Thoracic aorta (tissue), 2 donors: ENCODE measurements at regions not wholly inside any gene's neighbourhood (a gene's known extent, or its start where the extent isn't known, plus 50 kb on each side); places are given as distances from the start of the nearest gene placed in this dataset.

Source experiments
- ATAC-seq: fragments of 150-250 bp; one replicate; pipeline ENCODE4 v1.8.0; 2017; ENCODE audit warnings: low read depth; ENCODE audit not compliant: insufficient number of reproducible peaks, low FRiP score
- DNase-seq: peaks from one replicate; pipeline ENCODE4 v3.0.0-alpha.2; 2020; ENCODE audit warnings: low spot score
- H3K27ac ChIP-seq, 2 donors: fragments of 200-600 bp; sonication (generic); 1 replicate in 1 of 2; 2 replicates in 1 of 2; pipeline ENCODE4 v1.5.1; 2016; ENCODE audit warnings: mild to moderate bottlenecking in 2 of 2, moderate library complexity in 2 of 2
- H3K27me3 ChIP-seq: fragments of 200-600 bp; sonication (generic); replicated peaks from 2 replicates; pipeline ENCODE4 v1.6.0; 2016; ENCODE audit warnings: mild to moderate bottlenecking; ENCODE audit not compliant: insufficient read depth
- H3K36me3 ChIP-seq: fragments of 200-600 bp; sonication (generic); one replicate; pipeline ENCODE4 v1.5.1; 2016
- H3K4me1 ChIP-seq, 2 donors: fragments of 200-600 bp; sonication (generic); 1 replicate in 1 of 2; 2 replicates in 1 of 2; pipeline versions ENCODE4 v1.5.1 to v1.6.0; 2016; ENCODE audit warnings: low read depth in 2 of 2, mild to moderate bottlenecking in 1 of 2; ENCODE audit not compliant: control insufficient read depth in 1 of 2
- H3K4me3 ChIP-seq: fragments of 200-600 bp; sonication (generic); 2 replicates; pipeline ENCODE4 v1.5.1; 2016; ENCODE audit warnings: mild to moderate bottlenecking
- H3K9me3 ChIP-seq: fragments of 200-600 bp; sonication (generic); 2 replicates; pipeline ENCODE4 v1.5.1; 2016
- TF ChIP-seq, protein P1 (sequence below): fragments of 200-600 bp; sonication (generic); IDR thresholded peaks from one replicate; pipeline ENCODE4 v1.5.1; 2019; ENCODE audit warnings: antibody characterized with exemption

GRCh38 chr14:76930549-76930948 lies 98.0 kb downstream of the IRF2BPL start:
- Histone ChIP-seq H3K4me1 (peaks cover 19 to 28% of the 10 kb centered on the region in 2 donors), H3K9me3 (no peaks in the 10 kb centered on the region), H3K27ac (no peak overlapping the region), H3K27me3 (no peaks in the 10 kb centered on the region), H3K4me3 (no peak overlapping the region), H3K36me3 (no peaks in the 10 kb centered on the region)
- ATAC-seq (no peak), DNase-seq (no peak)
- TF ChIP-seq, protein P1, sequence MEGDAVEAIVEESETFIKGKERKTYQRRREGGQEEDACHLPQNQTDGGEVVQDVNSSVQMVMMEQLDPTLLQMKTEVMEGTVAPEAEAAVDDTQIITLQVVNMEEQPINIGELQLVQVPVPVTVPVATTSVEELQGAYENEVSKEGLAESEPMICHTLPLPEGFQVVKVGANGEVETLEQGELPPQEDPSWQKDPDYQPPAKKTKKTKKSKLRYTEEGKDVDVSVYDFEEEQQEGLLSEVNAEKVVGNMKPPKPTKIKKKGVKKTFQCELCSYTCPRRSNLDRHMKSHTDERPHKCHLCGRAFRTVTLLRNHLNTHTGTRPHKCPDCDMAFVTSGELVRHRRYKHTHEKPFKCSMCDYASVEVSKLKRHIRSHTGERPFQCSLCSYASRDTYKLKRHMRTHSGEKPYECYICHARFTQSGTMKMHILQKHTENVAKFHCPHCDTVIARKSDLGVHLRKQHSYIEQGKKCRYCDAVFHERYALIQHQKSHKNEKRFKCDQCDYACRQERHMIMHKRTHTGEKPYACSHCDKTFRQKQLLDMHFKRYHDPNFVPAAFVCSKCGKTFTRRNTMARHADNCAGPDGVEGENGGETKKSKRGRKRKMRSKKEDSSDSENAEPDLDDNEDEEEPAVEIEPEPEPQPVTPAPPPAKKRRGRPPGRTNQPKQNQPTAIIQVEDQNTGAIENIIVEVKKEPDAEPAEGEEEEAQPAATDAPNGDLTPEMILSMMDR: no peak

GRCh38 chr14:76929927-76930326 lies 98.6 kb downstream of the IRF2BPL start:
- Histone ChIP-seq H3K27ac (no peak overlapping the region), H3K36me3 (no peaks in the 10 kb centered on the region), H3K27me3 (no peaks in the 10 kb centered on the region), H3K4me1 (peaks cover 19 to 28% of the 10 kb centered on the region in 2 donors), H3K4me3 (no peak overlapping the region), H3K9me3 (no peaks in the 10 kb centered on the region)
- no peak for DNase-seq
- TF ChIP-seq, protein P1: no peak
- ATAC-seq: no peak

DNA sequence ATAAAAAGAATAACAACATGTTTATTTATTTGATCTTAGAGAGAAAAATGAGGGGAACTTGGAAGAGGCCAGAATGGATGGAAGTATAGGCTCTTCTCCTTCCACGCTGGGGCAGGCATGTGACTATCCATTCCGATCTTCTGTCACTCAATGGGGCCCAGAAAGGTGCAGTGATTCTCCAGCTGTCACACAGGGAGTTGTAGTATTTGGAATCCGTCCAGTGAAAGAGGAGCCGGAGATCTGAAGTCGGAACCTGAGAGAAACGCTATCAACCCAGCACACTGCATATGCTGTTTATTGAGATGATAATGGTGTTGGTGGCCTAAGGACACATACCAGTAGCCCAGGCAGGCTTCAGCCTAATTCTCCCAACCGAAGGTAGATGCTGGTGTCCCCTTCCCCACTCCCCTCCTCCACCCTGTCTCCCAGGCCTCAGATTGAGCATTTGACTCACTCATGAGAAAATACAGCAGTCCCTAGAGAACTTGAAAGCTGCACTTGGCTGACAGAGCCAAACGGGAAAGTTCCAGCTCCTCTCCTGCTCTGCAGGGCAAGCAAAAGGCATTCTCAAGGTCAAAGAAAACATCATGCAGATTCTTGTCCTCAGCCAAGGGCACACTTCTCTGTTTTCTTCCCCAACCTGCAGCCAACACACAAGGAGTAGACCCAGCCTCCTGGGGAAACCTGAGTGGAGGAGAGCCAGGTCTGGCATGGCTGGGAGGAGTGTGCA lies 100.4 kb downstream of the IRF2BPL start:
- DNase-seq: no peak
- ATAC-seq: peak; percentile 25
- Histone ChIP-seq H3K4me3 (no peak overlapping the region), H3K36me3 (no peaks in the 10 kb centered on the region), H3K9me3 (no peaks in the 10 kb centered on the region), H3K27me3 (no peaks in the 10 kb centered on the region), H3K27ac (no peak overlapping the region), H3K4me1 (peaks cover 19 to 28% of the 10 kb centered on the region in 2 donors)
- TF ChIP-seq, protein P1: no peak

DNA sequence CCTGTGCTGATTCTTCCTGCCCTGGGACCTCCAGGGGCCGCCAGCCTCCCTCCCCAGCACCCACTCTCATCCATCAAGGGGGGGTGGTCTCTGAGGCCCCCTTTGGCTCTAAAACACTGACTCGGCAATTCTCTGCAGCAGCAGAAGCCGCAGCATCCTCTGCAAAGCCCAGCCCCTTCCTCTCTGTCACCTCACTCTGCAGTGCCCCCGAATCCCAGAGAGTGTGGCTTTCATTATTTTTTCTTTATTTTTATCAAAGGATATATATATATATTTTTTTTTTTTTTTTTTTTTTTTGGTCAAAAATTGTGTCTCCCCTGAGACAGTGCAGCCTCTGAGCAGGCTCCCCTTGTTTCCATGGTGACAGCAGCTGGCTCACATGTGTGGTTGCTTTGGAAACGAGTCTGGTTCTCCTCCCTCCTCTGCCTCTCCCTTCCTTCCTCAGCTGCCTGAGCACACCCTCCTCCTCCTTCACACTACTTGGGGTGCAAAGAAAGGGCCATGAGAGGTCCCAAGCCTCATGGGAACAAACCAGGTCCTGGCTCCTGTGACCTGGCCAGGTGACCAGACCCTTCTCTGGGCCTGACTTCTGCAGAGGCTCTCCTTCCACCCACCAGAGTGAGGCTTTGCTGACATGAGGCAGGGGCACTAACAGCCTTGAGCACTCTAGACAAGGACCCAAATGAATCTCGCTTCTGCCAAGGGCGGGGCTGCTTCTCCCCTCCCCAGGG lies 100.5 kb downstream of the LRRC74A start:
- TF ChIP-seq, protein P1: no peak
- Histone ChIP-seq H3K27me3 (no peaks in the 10 kb centered on the region), H3K4me3 (no peak overlapping the region), H3K9me3 (no peaks in the 10 kb centered on the region), H3K4me1 (peaks cover 19 to 28% of the 10 kb centered on the region in 2 donors), H3K36me3 (no peaks in the 10 kb centered on the region), H3K27ac (no peak overlapping the region)
- DNase-seq (no peak), ATAC-seq (no peak)

- no peak for ATAC-seq
- Histone ChIP-seq H3K4me3 (no peak overlapping the region), H3K4me1 (peaks cover 26 to 36% of the 10 kb centered on the region in 2 donors), H3K36me3 (no peaks in the 10 kb centered on the region), H3K27me3 (no peaks in the 10 kb centered on the region), H3K9me3 (no peaks in the 10 kb centered on the region), H3K27ac (no peak overlapping the region)
- no peak for DNase-seq
- TF ChIP-seq, protein P1: no peak
These were observed 98.9 kb downstream of the LRRC74A start for GRCh38 chr14:76925097-76925441.
